ENCODE measurements at regions not wholly inside any gene's neighbourhood (a gene's known extent, or its start where the extent isn't known, plus 50 kb on each side); places are given as distances from the start of the nearest gene placed in this dataset.
A peak's percentile ranks its signal among the peaks of the same experiment; 100 is the strongest.

GRCh38 chr6:154611847-154612246 is 101.4 kb upstream of the CNKSR3 start:
- H3K79me2 ChIP-seq (ENCODE audit: control insufficient read depth, insufficient read depth, low read length): no peaks in the 10 kb centered on the region
- H3K4me3 ChIP-seq (ENCODE audit: control insufficient read depth in 2 of 3, extremely low read depth in 1 of 3, insufficient read depth in 2 of 3, low read depth in 1 of 3, low read length in 3 of 3): no peak overlapping the region
- H3K36me3 ChIP-seq (ENCODE audit: control insufficient read depth in 2 of 2, extremely low read depth in 1 of 2, insufficient read depth in 2 of 2, low read length in 2 of 2): no peaks in the 10 kb centered on the region
- no peaks in the 10 kb centered on the region for H3K9me3 ChIP-seq (ENCODE audit: control insufficient read depth, low read depth, low read length)
- no peak for DNase-seq (ENCODE audit: low read depth, low spot score)
- H3K4me2 ChIP-seq (ENCODE audit: control insufficient read depth, extremely low read depth, insufficient read depth, low read depth, low read length): no peak overlapping the region
- H3K27ac ChIP-seq (ENCODE audit: control insufficient read depth, insufficient read depth, low read length): no peak overlapping the region
- peaks cover 11% of the 10 kb centered on the region for H3K4me1 ChIP-seq (ENCODE audit: control insufficient read depth, extremely low read depth, insufficient read depth, low read length)
- TF ChIP-seq EZH2 (IDR thresholded peaks at IDR 0.05; ENCODE audit: low read length): no peak
- TF ChIP-seq, protein P1, sequence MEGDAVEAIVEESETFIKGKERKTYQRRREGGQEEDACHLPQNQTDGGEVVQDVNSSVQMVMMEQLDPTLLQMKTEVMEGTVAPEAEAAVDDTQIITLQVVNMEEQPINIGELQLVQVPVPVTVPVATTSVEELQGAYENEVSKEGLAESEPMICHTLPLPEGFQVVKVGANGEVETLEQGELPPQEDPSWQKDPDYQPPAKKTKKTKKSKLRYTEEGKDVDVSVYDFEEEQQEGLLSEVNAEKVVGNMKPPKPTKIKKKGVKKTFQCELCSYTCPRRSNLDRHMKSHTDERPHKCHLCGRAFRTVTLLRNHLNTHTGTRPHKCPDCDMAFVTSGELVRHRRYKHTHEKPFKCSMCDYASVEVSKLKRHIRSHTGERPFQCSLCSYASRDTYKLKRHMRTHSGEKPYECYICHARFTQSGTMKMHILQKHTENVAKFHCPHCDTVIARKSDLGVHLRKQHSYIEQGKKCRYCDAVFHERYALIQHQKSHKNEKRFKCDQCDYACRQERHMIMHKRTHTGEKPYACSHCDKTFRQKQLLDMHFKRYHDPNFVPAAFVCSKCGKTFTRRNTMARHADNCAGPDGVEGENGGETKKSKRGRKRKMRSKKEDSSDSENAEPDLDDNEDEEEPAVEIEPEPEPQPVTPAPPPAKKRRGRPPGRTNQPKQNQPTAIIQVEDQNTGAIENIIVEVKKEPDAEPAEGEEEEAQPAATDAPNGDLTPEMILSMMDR (optimal IDR thresholded peaks at IDR 0.05 in 1 of 3, IDR thresholded peaks at IDR 0.05 in 1 of 3, conservative IDR thresholded peaks at IDR 0.05 in 1 of 3; ENCODE audit: extremely low read depth in 1 of 3, insufficient read depth in 2 of 3, low read length in 3 of 3): no peak
- H4K20me1 ChIP-seq (ENCODE audit: control insufficient read depth, extremely low read depth, insufficient read depth, low read length): no peaks in the 10 kb centered on the region
- FAIRE-seq: no peak
- dilution Hi-C loops (cut with MboI; ENCODE audit: extremely low pct_ligation_motif_present, low sequenced_read_pairs): no loop called here
- no peaks in the 10 kb centered on the region for H3K27me3 ChIP-seq (ENCODE audit: control insufficient read depth, extremely low read depth, insufficient read depth, low read length)
- no peak overlapping the region for H2AFZ ChIP-seq (ENCODE audit: control insufficient read depth, low read length)
- no peaks in the 10 kb centered on the region for H3K9me1 ChIP-seq (ENCODE audit: control insufficient read depth, extremely low read depth, insufficient read depth, low read length)
- no peak overlapping the region for H3K9ac ChIP-seq (ENCODE audit: control insufficient read depth, extremely low read depth, insufficient read depth, low read length)

GRCh38 chr6:154613137-154613676 is 102.7 kb upstream of the CNKSR3 start:
- Histone ChIP-seq H3K79me2 (ENCODE audit: control insufficient read depth, insufficient read depth, low read length) (no peaks in the 10 kb centered on the region), H3K27ac (ENCODE audit: control insufficient read depth, insufficient read depth, low read length) (no peak overlapping the region), H3K36me3 (ENCODE audit: control insufficient read depth in 2 of 2, extremely low read depth in 1 of 2, insufficient read depth in 2 of 2, low read length in 2 of 2) (no peaks in the 10 kb centered on the region), H3K4me3 (ENCODE audit: control insufficient read depth in 2 of 3, extremely low read depth in 1 of 3, insufficient read depth in 2 of 3, low read depth in 1 of 3, low read length in 3 of 3) (no peak overlapping the region), H3K4me2 (ENCODE audit: control insufficient read depth, extremely low read depth, insufficient read depth, low read depth, low read length) (no peak overlapping the region), H3K9me3 (ENCODE audit: control insufficient read depth, low read depth, low read length) (no peaks in the 10 kb centered on the region), H3K4me1 (ENCODE audit: control insufficient read depth, extremely low read depth, insufficient read depth, low read length) (peaks cover 11% of the 10 kb centered on the region), H3K9ac (ENCODE audit: control insufficient read depth, extremely low read depth, insufficient read depth, low read length) (no peak overlapping the region), H2AFZ (ENCODE audit: control insufficient read depth, low read length) (peak overlapping the region; percentile 46), H4K20me1 (ENCODE audit: control insufficient read depth, extremely low read depth, insufficient read depth, low read length) (no peaks in the 10 kb centered on the region), H3K27me3 (ENCODE audit: control insufficient read depth, extremely low read depth, insufficient read depth, low read length) (no peaks in the 10 kb centered on the region), H3K9me1 (ENCODE audit: control insufficient read depth, extremely low read depth, insufficient read depth, low read length) (no peaks in the 10 kb centered on the region)
- dilution Hi-C loops (cut with MboI; ENCODE audit: extremely low pct_ligation_motif_present, low sequenced_read_pairs): no loop called here
- FAIRE-seq (peak; percentile 78), DNase-seq (ENCODE audit: low read depth, low spot score) (peak; percentile 52)
- TF ChIP-seq EZH2 (IDR thresholded peaks at IDR 0.05; ENCODE audit: low read length): no peak

- H3K9ac ChIP-seq (ENCODE audit: control insufficient read depth, extremely low read depth, insufficient read depth, low read length): no peak overlapping the region
- TF ChIP-seq, protein P1 (optimal IDR thresholded peaks at IDR 0.05 in 1 of 3, IDR thresholded peaks at IDR 0.05 in 1 of 3, conservative IDR thresholded peaks at IDR 0.05 in 1 of 3; ENCODE audit: extremely low read depth in 1 of 3, insufficient read depth in 2 of 3, low read length in 3 of 3): no peak
- no peak for TF ChIP-seq EZH2 (IDR thresholded peaks at IDR 0.05; ENCODE audit: low read length)
- H3K9me1 ChIP-seq (ENCODE audit: control insufficient read depth, extremely low read depth, insufficient read depth, low read length): no peaks in the 10 kb centered on the region
- H3K4me1 ChIP-seq (ENCODE audit: control insufficient read depth, extremely low read depth, insufficient read depth, low read length): peaks cover 11% of the 10 kb centered on the region
- H3K4me3 ChIP-seq (ENCODE audit: control insufficient read depth in 2 of 3, extremely low read depth in 1 of 3, insufficient read depth in 2 of 3, low read depth in 1 of 3, low read length in 3 of 3): no peak overlapping the region
- H3K27me3 ChIP-seq (ENCODE audit: control insufficient read depth, extremely low read depth, insufficient read depth, low read length): no peaks in the 10 kb centered on the region
- no peaks in the 10 kb centered on the region for H3K79me2 ChIP-seq (ENCODE audit: control insufficient read depth, insufficient read depth, low read length)
- no peak for FAIRE-seq
- no peaks in the 10 kb centered on the region for H3K9me3 ChIP-seq (ENCODE audit: control insufficient read depth, low read depth, low read length)
- H2AFZ ChIP-seq (ENCODE audit: control insufficient read depth, low read length): no peak overlapping the region
- H3K27ac ChIP-seq (ENCODE audit: control insufficient read depth, insufficient read depth, low read length): no peak overlapping the region
- dilution Hi-C loops (cut with MboI; ENCODE audit: extremely low pct_ligation_motif_present, low sequenced_read_pairs): no loop called here
- H3K36me3 ChIP-seq (ENCODE audit: control insufficient read depth in 2 of 2, extremely low read depth in 1 of 2, insufficient read depth in 2 of 2, low read length in 2 of 2): no peaks in the 10 kb centered on the region
- no peaks in the 10 kb centered on the region for H4K20me1 ChIP-seq (ENCODE audit: control insufficient read depth, extremely low read depth, insufficient read depth, low read length)
- no peak overlapping the region for H3K4me2 ChIP-seq (ENCODE audit: control insufficient read depth, extremely low read depth, insufficient read depth, low read depth, low read length)
- no peak for DNase-seq (ENCODE audit: low read depth, low spot score)
Observed at GRCh38 chr6:154614101-154614500, 103.6 kb upstream of the CNKSR3 start.
